ENCODE measurements at regions not wholly inside any gene's neighbourhood (a gene's known extent, or its start where the extent isn't known, plus 50 kb on each side); places are given as distances from the start of the nearest gene placed in this dataset.

DNA sequence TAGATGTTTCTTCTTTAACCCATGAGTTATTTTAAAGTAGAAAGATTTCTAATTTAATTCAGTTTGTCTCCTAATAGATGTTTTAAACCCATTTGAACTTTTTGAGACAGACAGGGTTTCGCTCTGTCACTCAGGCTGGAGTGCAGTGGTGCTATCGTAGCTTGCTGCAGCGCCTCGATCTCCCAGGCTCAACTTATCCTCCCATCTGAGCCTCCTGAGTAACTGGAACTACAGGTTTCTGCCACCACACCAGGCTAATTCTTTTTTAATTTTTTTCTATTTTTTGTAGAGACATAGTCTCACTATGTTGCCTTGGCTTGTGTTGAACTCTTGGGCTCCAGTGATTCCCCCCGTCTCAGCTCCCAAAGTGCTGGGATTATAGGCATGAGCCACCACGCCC, 53.0 kb upstream of the RAB18 start:
- peaks cover 0 to 5% of the 10 kb centered on the region in 2 donors for H3K4me1 ChIP-seq (ENCODE audit: control insufficient read depth in 2 of 2, insufficient read depth in 2 of 2, low read length in 2 of 2)
- DNase-seq (ENCODE audit: low read depth in 6 of 9, low spot score in 9 of 9), result no peak
- no peak overlapping the region for H3K4me3 ChIP-seq (ENCODE audit: low read length in 2 of 2)
- no peaks in the 10 kb centered on the region for H3K27me3 ChIP-seq (ENCODE audit: control insufficient read depth in 2 of 2, insufficient read depth in 1 of 2, low read length in 1 of 2)
- no peaks in the 10 kb centered on the region for H3K36me3 ChIP-seq (ENCODE audit: control insufficient read depth in 2 of 2, insufficient read depth in 2 of 2, low read length in 1 of 2)
- no peaks in the 10 kb centered on the region for H3K9me3 ChIP-seq (ENCODE audit: control insufficient read depth in 2 of 2, insufficient read depth in 1 of 2, low read length in 1 of 2)
- 95% methylated on average over 6 of the region's 6 CpGs for WGBS
- H3K27ac ChIP-seq (ENCODE audit: low read depth in 1 of 2, low read length in 1 of 2), result no peak overlapping the region

DNA sequence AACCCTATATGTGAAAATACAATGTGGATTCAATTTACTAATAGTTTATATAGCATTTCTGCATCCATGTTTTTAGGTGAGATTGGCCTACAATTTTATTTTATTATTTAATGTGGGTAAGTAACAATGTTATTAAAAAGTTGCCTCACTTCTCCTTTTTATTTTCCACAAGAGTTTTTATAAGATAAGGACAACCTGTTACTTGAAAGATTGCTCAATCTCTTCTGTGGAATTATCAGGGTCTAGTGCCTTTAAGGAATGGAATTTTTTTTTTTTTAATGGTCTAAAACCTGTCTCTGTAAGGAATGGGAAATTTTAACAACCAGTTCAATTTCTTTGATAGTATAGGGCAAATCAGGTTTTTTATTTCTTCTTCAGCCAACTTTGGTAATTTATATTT, 53.9 kb upstream of the RAB18 start:
- H3K36me3 ChIP-seq (ENCODE audit: control insufficient read depth in 2 of 2, insufficient read depth in 2 of 2, low read length in 1 of 2), result no peaks in the 10 kb centered on the region
- H3K27ac ChIP-seq (ENCODE audit: low read depth in 1 of 2, low read length in 1 of 2), result no peak overlapping the region
- H3K27me3 ChIP-seq (ENCODE audit: control insufficient read depth in 2 of 2, insufficient read depth in 1 of 2, low read length in 1 of 2), result no peaks in the 10 kb centered on the region
- no peak overlapping the region for H3K4me3 ChIP-seq (ENCODE audit: low read length in 2 of 2)
- peaks cover 0 to 5% of the 10 kb centered on the region in 2 donors for H3K4me1 ChIP-seq (ENCODE audit: control insufficient read depth in 2 of 2, insufficient read depth in 2 of 2, low read length in 2 of 2)
- no peak for DNase-seq (ENCODE audit: low read depth in 6 of 9, low spot score in 9 of 9)
- H3K9me3 ChIP-seq (ENCODE audit: control insufficient read depth in 2 of 2, insufficient read depth in 1 of 2, low read length in 1 of 2), result no peaks in the 10 kb centered on the region

GRCh38 chr10:27449571-27449970, 54.5 kb upstream of the RAB18 start:
- H3K4me3 ChIP-seq (ENCODE audit: low read length in 2 of 2), result no peak overlapping the region
- DNase-seq (ENCODE audit: low read depth in 6 of 9, low spot score in 9 of 9), result no peak
- WGBS, result 97% methylated on average over 4 of the region's 4 CpGs
- H3K36me3 ChIP-seq (ENCODE audit: control insufficient read depth in 2 of 2, insufficient read depth in 2 of 2, low read length in 1 of 2), result no peaks in the 10 kb centered on the region
- no peaks in the 10 kb centered on the region for H3K27me3 ChIP-seq (ENCODE audit: control insufficient read depth in 2 of 2, insufficient read depth in 1 of 2, low read length in 1 of 2)
- no peak overlapping the region for H3K27ac ChIP-seq (ENCODE audit: low read depth in 1 of 2, low read length in 1 of 2)
- H3K9me3 ChIP-seq (ENCODE audit: control insufficient read depth in 2 of 2, insufficient read depth in 1 of 2, low read length in 1 of 2), result no peaks in the 10 kb centered on the region
- H3K4me1 ChIP-seq (ENCODE audit: control insufficient read depth in 2 of 2, insufficient read depth in 2 of 2, low read length in 2 of 2), result peaks cover 0 to 5% of the 10 kb centered on the region in 2 donors

DNA sequence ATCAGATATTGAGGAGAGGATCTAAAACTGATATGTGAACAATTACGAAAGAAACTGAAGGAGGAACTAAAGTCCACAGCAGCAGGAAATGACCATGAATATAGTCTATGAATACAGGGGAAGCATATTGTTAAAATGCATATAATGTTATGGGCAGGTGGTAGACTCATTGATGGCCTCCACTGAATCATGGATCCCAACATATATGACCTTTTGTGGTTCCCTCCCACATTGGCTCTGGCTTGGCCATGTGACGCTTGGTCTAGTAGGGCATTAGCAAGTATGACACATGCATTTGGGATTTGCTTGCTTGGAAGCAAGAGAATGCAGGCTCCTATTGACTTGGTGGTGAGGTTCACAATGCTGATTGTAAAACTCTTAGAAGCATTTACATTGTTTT, 55.2 kb upstream of the RAB18 start:
- no peak overlapping the region for H3K4me3 ChIP-seq (ENCODE audit: low read length in 2 of 2)
- H3K27ac ChIP-seq (ENCODE audit: low read depth in 1 of 2, low read length in 1 of 2), result no peak overlapping the region
- H3K27me3 ChIP-seq (ENCODE audit: control insufficient read depth in 2 of 2, insufficient read depth in 1 of 2, low read length in 1 of 2), result no peaks in the 10 kb centered on the region
- 97% methylated on average over 2 of the region's 2 CpGs for WGBS
- no peak for DNase-seq (ENCODE audit: low read depth in 6 of 9, low spot score in 9 of 9)
- no peaks in the 10 kb centered on the region for H3K36me3 ChIP-seq (ENCODE audit: control insufficient read depth in 2 of 2, insufficient read depth in 2 of 2, low read length in 1 of 2)
- H3K9me3 ChIP-seq (ENCODE audit: control insufficient read depth in 2 of 2, insufficient read depth in 1 of 2, low read length in 1 of 2), result no peaks in the 10 kb centered on the region
- H3K4me1 ChIP-seq (ENCODE audit: control insufficient read depth in 2 of 2, insufficient read depth in 2 of 2, low read length in 2 of 2), result peaks cover 0 to 5% of the 10 kb centered on the region in 2 donors

DNA sequence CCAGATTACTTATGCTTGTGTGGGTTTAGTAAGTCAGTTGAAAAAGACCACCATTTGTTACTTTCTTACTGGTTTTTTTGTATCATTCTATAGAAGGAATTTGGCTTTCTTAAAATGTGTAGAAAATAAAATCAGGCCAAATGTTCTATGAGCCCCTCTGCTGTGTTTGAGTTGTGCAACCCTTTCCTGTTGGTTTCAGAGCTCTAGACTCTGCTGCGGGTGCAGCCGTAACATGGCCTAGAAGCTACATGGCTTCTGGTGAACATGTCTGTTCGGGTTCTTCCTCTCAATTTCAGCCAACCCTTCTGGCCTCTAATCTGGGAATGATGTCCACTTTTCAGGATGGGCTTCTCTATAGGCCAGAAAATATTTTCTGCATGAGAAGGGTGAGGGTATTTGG, 56.6 kb upstream of the RAB18 start:
- H3K4me3 ChIP-seq (ENCODE audit: low read length in 2 of 2), result no peak overlapping the region
- H3K4me1 ChIP-seq (ENCODE audit: control insufficient read depth in 2 of 2, insufficient read depth in 2 of 2, low read length in 2 of 2), result peaks cover 0 to 5% of the 10 kb centered on the region in 2 donors
- 82% methylated on average over 3 of the region's 3 CpGs for WGBS
- H3K27ac ChIP-seq (ENCODE audit: low read depth in 1 of 2, low read length in 1 of 2), result peak overlapping the region in 1 of 2 donors; percentile 33
- no peaks in the 10 kb centered on the region for H3K27me3 ChIP-seq (ENCODE audit: control insufficient read depth in 2 of 2, insufficient read depth in 1 of 2, low read length in 1 of 2)
- H3K36me3 ChIP-seq (ENCODE audit: control insufficient read depth in 2 of 2, insufficient read depth in 2 of 2, low read length in 1 of 2), result no peaks in the 10 kb centered on the region
- peak in 2 of 9 donors; percentile 12 to 51 for DNase-seq (ENCODE audit: low read depth in 6 of 9, low spot score in 9 of 9)
- no peaks in the 10 kb centered on the region for H3K9me3 ChIP-seq (ENCODE audit: control insufficient read depth in 2 of 2, insufficient read depth in 1 of 2, low read length in 1 of 2)

GRCh38 chr10:27446091-27446918, 57.8 kb upstream of the RAB18 start:
- peak in 7 of 9 donors; percentile 24 to 70 (median 26) for DNase-seq (ENCODE audit: low read depth in 6 of 9, low spot score in 9 of 9)
- Histone ChIP-seq H3K27ac (ENCODE audit: low read depth in 1 of 2, low read length in 1 of 2) (no peak overlapping the region), H3K27me3 (ENCODE audit: control insufficient read depth in 2 of 2, insufficient read depth in 1 of 2, low read length in 1 of 2) (no peaks in the 10 kb centered on the region), H3K36me3 (ENCODE audit: control insufficient read depth in 2 of 2, insufficient read depth in 2 of 2, low read length in 1 of 2) (no peaks in the 10 kb centered on the region), H3K4me3 (ENCODE audit: low read length in 2 of 2) (no peak overlapping the region), H3K9me3 (ENCODE audit: control insufficient read depth in 2 of 2, insufficient read depth in 1 of 2, low read length in 1 of 2) (no peaks in the 10 kb centered on the region), H3K4me1 (ENCODE audit: control insufficient read depth in 2 of 2, insufficient read depth in 2 of 2, low read length in 2 of 2) (peaks cover 0 to 5% of the 10 kb centered on the region in 2 donors)
- WGBS, result 12% methylated on average over 5 of the region's 5 CpGs

DNA sequence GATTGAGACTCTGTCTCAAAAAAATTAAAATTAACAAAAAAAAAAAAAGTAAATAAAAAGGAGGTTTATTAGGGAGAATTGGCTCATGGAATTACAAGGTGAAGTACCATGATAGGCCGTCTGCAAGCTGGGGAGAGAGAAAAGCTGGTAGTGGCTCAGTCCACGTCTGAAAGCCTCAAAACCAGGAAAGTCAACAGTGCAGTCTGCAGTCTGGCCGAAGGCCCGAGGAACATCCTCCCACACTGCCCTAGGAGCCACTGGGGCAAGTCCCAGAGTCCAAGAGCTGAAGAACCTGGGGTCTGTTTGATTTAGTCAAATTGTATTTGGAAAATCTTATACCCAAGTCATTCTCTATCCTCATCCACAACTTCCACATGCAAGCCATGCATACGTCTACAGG, 59.0 kb upstream of the RAB18 start:
- peaks cover 0 to 2% of the 10 kb centered on the region in 2 donors for H3K27me3 ChIP-seq (ENCODE audit: control insufficient read depth in 2 of 2, insufficient read depth in 1 of 2, low read length in 1 of 2)
- WGBS, result 82% methylated on average over 5 of the region's 5 CpGs

DNA sequence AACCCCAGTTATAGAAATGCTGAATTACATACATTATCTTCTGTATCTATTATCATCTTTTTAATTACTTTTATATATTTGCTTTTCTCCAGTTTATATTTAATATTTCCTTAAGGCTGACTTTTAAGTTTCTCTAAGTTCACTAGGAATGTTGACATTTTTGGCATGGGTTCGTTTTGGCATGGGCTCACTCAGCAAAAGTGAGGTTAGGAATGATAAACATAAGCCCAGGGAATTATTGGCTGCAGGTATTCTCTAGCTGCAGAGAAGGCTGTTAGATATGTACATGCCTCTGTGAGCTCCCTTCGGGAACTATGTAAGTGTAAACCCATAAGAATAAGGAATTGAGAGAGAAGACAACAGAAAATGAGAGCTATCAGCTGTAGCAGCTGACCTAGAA, 63.6 kb upstream of the RAB18 start:
- DNase-seq (ENCODE audit: low read depth in 6 of 9, low spot score in 9 of 9), result no peak
- H3K4me3 ChIP-seq (ENCODE audit: low read length in 2 of 2), result no peak overlapping the region
- H3K27me3 ChIP-seq (ENCODE audit: control insufficient read depth in 2 of 2, insufficient read depth in 1 of 2, low read length in 1 of 2), result peaks cover 0 to 2% of the 10 kb centered on the region in 2 donors
- 80% methylated on average over 2 of the region's 2 CpGs for WGBS
- no peaks in the 10 kb centered on the region for H3K4me1 ChIP-seq (ENCODE audit: control insufficient read depth in 2 of 2, insufficient read depth in 2 of 2, low read length in 2 of 2)
- H3K9me3 ChIP-seq (ENCODE audit: control insufficient read depth in 2 of 2, insufficient read depth in 1 of 2, low read length in 1 of 2), result no peaks in the 10 kb centered on the region
- H3K27ac ChIP-seq (ENCODE audit: low read depth in 1 of 2, low read length in 1 of 2), result no peak overlapping the region
- H3K36me3 ChIP-seq (ENCODE audit: control insufficient read depth in 2 of 2, insufficient read depth in 2 of 2, low read length in 1 of 2), result no peaks in the 10 kb centered on the region

More for the DNA sequence above, 59.0 kb upstream of the RAB18 start:
- H3K9me3 ChIP-seq (ENCODE audit: control insufficient read depth in 2 of 2, insufficient read depth in 1 of 2, low read length in 1 of 2), result no peaks in the 10 kb centered on the region
- no peaks in the 10 kb centered on the region for H3K36me3 ChIP-seq (ENCODE audit: control insufficient read depth in 2 of 2, insufficient read depth in 2 of 2, low read length in 1 of 2)
- H3K4me1 ChIP-seq (ENCODE audit: control insufficient read depth in 2 of 2, insufficient read depth in 2 of 2, low read length in 2 of 2), result peaks cover 0 to 5% of the 10 kb centered on the region in 2 donors
- no peak overlapping the region for H3K4me3 ChIP-seq (ENCODE audit: low read length in 2 of 2)
- DNase-seq (ENCODE audit: low read depth in 6 of 9, low spot score in 9 of 9), result no peak
- no peak overlapping the region for H3K27ac ChIP-seq (ENCODE audit: low read depth in 1 of 2, low read length in 1 of 2)

- Histone ChIP-seq H3K4me1 (ENCODE audit: control insufficient read depth in 2 of 2, insufficient read depth in 2 of 2, low read length in 2 of 2) (no peaks in the 10 kb centered on the region), H3K4me3 (ENCODE audit: low read length in 2 of 2) (no peak overlapping the region), H3K27me3 (ENCODE audit: control insufficient read depth in 2 of 2, insufficient read depth in 1 of 2, low read length in 1 of 2) (peaks cover 0 to 2% of the 10 kb centered on the region in 2 donors), H3K36me3 (ENCODE audit: control insufficient read depth in 2 of 2, insufficient read depth in 2 of 2, low read length in 1 of 2) (no peaks in the 10 kb centered on the region), H3K9me3 (ENCODE audit: control insufficient read depth in 2 of 2, insufficient read depth in 1 of 2, low read length in 1 of 2) (no peaks in the 10 kb centered on the region), H3K27ac (ENCODE audit: low read depth in 1 of 2, low read length in 1 of 2) (no peak overlapping the region)
- no peak for DNase-seq (ENCODE audit: low read depth in 6 of 9, low spot score in 9 of 9)
Observed at GRCh38 chr10:27440021-27440420, 64.1 kb upstream of the RAB18 start.

All from thymus (tissue), 11 donors.